ENCODE measurements at regions not wholly inside any gene's neighbourhood (a gene's known extent, or its start where the extent isn't known, plus 50 kb on each side); places are given as distances from the start of the nearest gene placed in this dataset.

- TF ChIP-seq YY1 (IDR thresholded peaks at IDR 0.05; ENCODE audit: insufficient read depth, insufficient read length) (no peak), ZNF274 (IDR thresholded peaks at IDR 0.05; ENCODE audit: low read depth, low read length) (no peak)
These were observed 305.6 kb upstream of the ANKRD30A start for GRCh38 chr10:36819781-36820180.

Measured in NT2/D1 (cell line).